H9 (cell line): ENCODE measurements at regions not wholly inside any gene's neighbourhood (a gene's known extent, or its start where the extent isn't known, plus 50 kb on each side); places are given as distances from the start of the nearest gene placed in this dataset.

Experiments
- DNase-seq: peaks from one replicate; pipeline ENCODE4 v3.0.0-alpha.2; 2017
- H2AFZ ChIP-seq: one replicate; pipeline ENCODE4 v1.6.1; 2013; ENCODE audit warnings: mild to moderate bottlenecking, low read length, control low read depth, moderate library complexity
- H2AK5ac ChIP-seq: 2 replicates; pipeline ENCODE4 v1.6.1; 2013; ENCODE audit warnings: low read length, control low read depth, mixed read lengths; ENCODE audit not compliant: insufficient read length
- H2BK120ac ChIP-seq: one replicate; pipeline ENCODE4 v1.6.1; 2013; ENCODE audit warnings: low read depth, mild to moderate bottlenecking, low read length, control low read depth, inconsistent platforms; ENCODE audit not compliant: poor library complexity, severe bottlenecking
- H2BK12ac ChIP-seq: 2 replicates; pipeline ENCODE4 v1.6.1; 2013; ENCODE audit warnings: low read length, control low read depth, mixed read lengths, low read depth; ENCODE audit not compliant: insufficient read length
- H2BK15ac ChIP-seq: 2 replicates; pipeline ENCODE4 v1.6.1; 2013; ENCODE audit warnings: low read depth, low read length, control low read depth
- H2BK20ac ChIP-seq: one replicate; pipeline ENCODE4 v1.6.1; 2013; ENCODE audit warnings: low read depth, mild to moderate bottlenecking, low read length, control low read depth, inconsistent platforms; ENCODE audit not compliant: poor library complexity, severe bottlenecking
- H2BK5ac ChIP-seq: 2 replicates; pipeline ENCODE4 v1.6.1; 2013; ENCODE audit warnings: low read length, control low read depth, mixed read lengths; ENCODE audit not compliant: insufficient read length
- H3K14ac ChIP-seq: 2 replicates; pipeline ENCODE4 v1.6.1; 2013; ENCODE audit warnings: low read length, control low read depth; ENCODE audit not compliant: insufficient read depth
- H3K18ac ChIP-seq: 2 replicates; pipeline ENCODE4 v1.6.1; 2013; ENCODE audit warnings: low read depth, mild to moderate bottlenecking, mixed read lengths, low read length, control low read depth; ENCODE audit not compliant: insufficient read length
- H3K23ac ChIP-seq: 2 replicates; pipeline ENCODE4 v1.6.1; 2013; ENCODE audit warnings: low read length, control low read depth, mixed read lengths, low read depth; ENCODE audit not compliant: insufficient read length
- H3K23me2 ChIP-seq: 2 replicates; pipeline ENCODE4 v1.6.1; 2013; ENCODE audit warnings: low read depth, mild to moderate bottlenecking, mixed read lengths, low read length, control low read depth; ENCODE audit not compliant: insufficient read length, poor library complexity, severe bottlenecking
- H3K27ac ChIP-seq: 2 replicates; pipeline ENCODE4 v1.5.1; 2013; ENCODE audit warnings: low read length, control low read depth, mixed read lengths, low read depth; ENCODE audit not compliant: insufficient read length
- H3K27me3 ChIP-seq: 2 replicates; pipeline ENCODE4 v1.6.1; 2013; ENCODE audit warnings: low read length, control low read depth, inconsistent platforms; ENCODE audit not compliant: insufficient read depth
- H3K4ac ChIP-seq: 2 replicates; pipeline ENCODE4 v1.6.1; 2013; ENCODE audit warnings: low read depth, mild to moderate bottlenecking, control low read depth, inconsistent platforms, low read length, moderate library complexity
- H3K4me1 ChIP-seq: 2 replicates; pipeline ENCODE4 v1.6.1; 2013; ENCODE audit warnings: low read length, control low read depth, inconsistent platforms; ENCODE audit not compliant: insufficient read depth
- H3K4me2 ChIP-seq: 2 replicates; pipeline ENCODE4 v1.6.1; 2013; ENCODE audit warnings: low read length, control low read depth, mixed read lengths; ENCODE audit not compliant: insufficient read length, insufficient read depth
- H3K56ac ChIP-seq: 2 replicates; pipeline ENCODE4 v1.6.1; 2013; ENCODE audit warnings: low read depth, mild to moderate bottlenecking, mixed read lengths, low read length, control low read depth; ENCODE audit not compliant: insufficient read length
- H3K79me1 ChIP-seq: 2 replicates; pipeline ENCODE4 v1.6.1; 2013; ENCODE audit warnings: low read depth, mild to moderate bottlenecking, moderate library complexity, low read length, control low read depth, inconsistent platforms; ENCODE audit not compliant: insufficient read depth, poor library complexity, severe bottlenecking
- H3K79me2 ChIP-seq: 2 replicates; pipeline ENCODE4 v1.6.1; 2013; ENCODE audit warnings: low read length, control low read depth, inconsistent platforms; ENCODE audit not compliant: insufficient read depth
- H3K9ac ChIP-seq: 2 replicates; pipeline ENCODE4 v1.6.1; 2013; ENCODE audit warnings: low read length, control low read depth, mixed read lengths; ENCODE audit not compliant: insufficient read length; ENCODE audit errors: extremely low read depth
- H3K9me3 ChIP-seq: one replicate; pipeline ENCODE4 v1.6.1; 2013; ENCODE audit warnings: low read depth, low read length, inconsistent platforms; ENCODE audit not compliant: control insufficient read depth
- H3T11ph ChIP-seq: one replicate; pipeline ENCODE4 v1.6.1; 2013; ENCODE audit warnings: mild to moderate bottlenecking, low read length, control low read depth, inconsistent platforms
- H4K20me1 ChIP-seq: one replicate; pipeline ENCODE4 v1.6.1; 2013; ENCODE audit not compliant: control insufficient read depth, insufficient read length, insufficient read depth
- H4K5ac ChIP-seq: 2 replicates; pipeline ENCODE4 v1.6.1; 2013; ENCODE audit warnings: low read depth, mild to moderate bottlenecking, mixed read lengths, low read length, control low read depth; ENCODE audit not compliant: insufficient read length
- H4K8ac ChIP-seq: replicated peaks from 2 replicates; pipeline ENCODE4 v1.6.1; 2013; ENCODE audit warnings: low read length, control low read depth, mixed read lengths, low read depth; ENCODE audit not compliant: insufficient read length
- H4K91ac ChIP-seq: 2 replicates; pipeline ENCODE4 v1.6.1; 2013; ENCODE audit warnings: low read depth, mild to moderate bottlenecking, moderate library complexity, mixed read lengths, low read length, control low read depth; ENCODE audit not compliant: insufficient read length
- H3K27ac Mint-ChIP-seq, 3 experiments: 2 replicates in 2 of 3; 3 replicates in 1 of 3; pipeline ENCODE4 v1.8.0; 2020 to 2021; ENCODE audit warnings: mixed read lengths in 3 of 3, mild to moderate bottlenecking in 1 of 3, moderate library complexity in 1 of 3
- H3K27me3 Mint-ChIP-seq: 2 replicates; pipeline ENCODE4 v1.8.0; 2021; ENCODE audit warnings: low read depth, mild to moderate bottlenecking, moderate library complexity, mixed read lengths
- H3K36me3 Mint-ChIP-seq, 3 experiments: 2 replicates in 2 of 3; 3 replicates in 1 of 3; pipeline ENCODE4 v1.8.0; 2020 to 2021; ENCODE audit warnings: low read depth in 3 of 3, mixed read lengths in 3 of 3; ENCODE audit not compliant: insufficient read depth in 1 of 3
- H3K4me1 Mint-ChIP-seq, 2 experiments: 2 replicates each; pipeline ENCODE4 v1.8.0; 2020; ENCODE audit warnings: mixed read lengths in 2 of 2
- H3K4me3 Mint-ChIP-seq, 2 experiments: 2 replicates in 1 of 2; 3 replicates in 1 of 2; pipeline ENCODE4 v1.8.0; 2020 to 2021; ENCODE audit warnings: mild to moderate bottlenecking in 2 of 2, mixed read lengths in 2 of 2, moderate library complexity in 1 of 2
- H3K9me3 Mint-ChIP-seq, 2 experiments: 2 replicates in 1 of 2; 3 replicates in 1 of 2; pipeline ENCODE4 v1.8.0; 2020; ENCODE audit warnings: mild to moderate bottlenecking in 2 of 2, mixed read lengths in 2 of 2, moderate library complexity in 1 of 2
- WGBS: extraction: QIAGEN DNeasy Blood & Tissue Kit; methylation state at CpG from one replicate; pipeline ENCODE4 v1.1.7; 2013; ENCODE audit warnings: missing lambda C conversion rate, low lambda C conversion rate, mixed read lengths; ENCODE audit not compliant: insufficient read length; ENCODE audit errors: extremely low coverage; 5-methylcytosine and 5-hydroxymethylcytosine counted together
- TF ChIP-seq, protein P1 (sequence below): fragments of 200-600 bp; sonication (generic); conservative IDR thresholded peaks from 3 replicates; pipeline ENCODE4 v1.8.0; 2021; ENCODE audit warnings: antibody characterized with exemption, mild to moderate bottlenecking

DNA sequence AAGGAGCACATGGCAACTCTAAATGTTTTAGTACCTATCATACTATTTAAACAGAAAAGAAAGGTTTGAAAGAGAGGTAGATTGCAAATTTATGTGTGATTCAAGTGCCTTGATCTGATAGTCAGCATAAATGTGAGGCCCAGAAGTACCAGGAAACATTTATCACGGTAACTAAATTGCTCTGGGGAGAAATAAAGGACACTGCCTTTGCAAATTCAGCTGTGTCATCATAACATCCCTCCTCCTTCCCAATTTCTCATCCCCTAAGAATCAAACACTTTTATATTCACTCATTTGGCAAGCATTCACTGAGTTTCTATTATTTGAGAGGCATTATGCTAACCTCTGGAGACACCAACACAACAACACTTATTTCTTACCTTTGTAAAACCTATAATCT, 563.4 kb upstream of the CA10 start:
- H3K36me3 Mint-ChIP-seq = no peaks in the 10 kb centered on the region
- Histone ChIP-seq H2BK20ac (no peak overlapping the region), H3K4me1 (no peaks in the 10 kb centered on the region), H2BK15ac (no peak overlapping the region), H2BK12ac (no peak overlapping the region), H3K9me3 (no peaks in the 10 kb centered on the region), H3K23ac (no peak overlapping the region), H4K91ac (no peak overlapping the region), H2AFZ (no peak overlapping the region), H3K23me2 (no peaks in the 10 kb centered on the region), H3K56ac (no peak overlapping the region), H3K4ac (no peak overlapping the region), H4K8ac (no peak overlapping the region), H3K14ac (no peak overlapping the region), H3K27ac (no peak overlapping the region), H3T11ph (no peak overlapping the region), H3K79me2 (no peaks in the 10 kb centered on the region), H3K9ac (no peak overlapping the region), H4K5ac (no peak overlapping the region), H3K27me3 (no peaks in the 10 kb centered on the region), H3K79me1 (no peaks in the 10 kb centered on the region), H2BK120ac (no peak overlapping the region), H3K18ac (no peak overlapping the region), H4K20me1 (no peaks in the 10 kb centered on the region), H3K4me2 (no peak overlapping the region), H2AK5ac (no peak overlapping the region), H2BK5ac (no peak overlapping the region)
- no peak overlapping the region for H3K4me3 Mint-ChIP-seq
- DNase-seq = no peak
- WGBS = no CpG with 5 or more reads among the region's 1 CpG
- no peaks in the 10 kb centered on the region for H3K9me3 Mint-ChIP-seq
- TF ChIP-seq, protein P1, sequence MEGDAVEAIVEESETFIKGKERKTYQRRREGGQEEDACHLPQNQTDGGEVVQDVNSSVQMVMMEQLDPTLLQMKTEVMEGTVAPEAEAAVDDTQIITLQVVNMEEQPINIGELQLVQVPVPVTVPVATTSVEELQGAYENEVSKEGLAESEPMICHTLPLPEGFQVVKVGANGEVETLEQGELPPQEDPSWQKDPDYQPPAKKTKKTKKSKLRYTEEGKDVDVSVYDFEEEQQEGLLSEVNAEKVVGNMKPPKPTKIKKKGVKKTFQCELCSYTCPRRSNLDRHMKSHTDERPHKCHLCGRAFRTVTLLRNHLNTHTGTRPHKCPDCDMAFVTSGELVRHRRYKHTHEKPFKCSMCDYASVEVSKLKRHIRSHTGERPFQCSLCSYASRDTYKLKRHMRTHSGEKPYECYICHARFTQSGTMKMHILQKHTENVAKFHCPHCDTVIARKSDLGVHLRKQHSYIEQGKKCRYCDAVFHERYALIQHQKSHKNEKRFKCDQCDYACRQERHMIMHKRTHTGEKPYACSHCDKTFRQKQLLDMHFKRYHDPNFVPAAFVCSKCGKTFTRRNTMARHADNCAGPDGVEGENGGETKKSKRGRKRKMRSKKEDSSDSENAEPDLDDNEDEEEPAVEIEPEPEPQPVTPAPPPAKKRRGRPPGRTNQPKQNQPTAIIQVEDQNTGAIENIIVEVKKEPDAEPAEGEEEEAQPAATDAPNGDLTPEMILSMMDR = no peak
- H3K27ac Mint-ChIP-seq = no peak overlapping the region
- no peaks in the 10 kb centered on the region for H3K27me3 Mint-ChIP-seq
- no peaks in the 10 kb centered on the region for H3K4me1 Mint-ChIP-seq
